Activated CD4-positive, alpha-beta T cell treated with anti-CD3 and anti-CD28 coated beads, Interleukin-2, amount 10 ng/mL, durations not matched to agents 7 days and 5 days (primary cell): ENCODE measurements at regions not wholly inside any gene's neighbourhood (a gene's known extent, or its start where the extent isn't known, plus 50 kb on each side); places are given as distances from the start of the nearest gene placed in this dataset.
"Not testable (repeated sequence)": the region's sequence is repeated elsewhere in the genome, so short reads cannot be mapped to it uniquely, and the experiment has no call there.

Source experiments
- CTCF ChIA-PET: fragments of 350-600 bp; sonication (Branson Sonifier 250); formaldehyde crosslinking; loops from one replicate; lab custom pipeline; 2021; ENCODE audit warnings: antibody characterized with exemption; lab: Charles Lee
- POLR2A ChIA-PET: fragments of 350-600 bp; sonication (Branson Sonifier 250); formaldehyde crosslinking; loops from one replicate; lab custom pipeline; 2021; ENCODE audit warnings: antibody characterized with exemption; lab: Charles Lee
- DNase-seq: peaks from one replicate; pipeline ENCODE4 v3.0.0-alpha.2; 2020
- H3K27ac Mint-ChIP-seq: one replicate; pipeline ENCODE4 v1.8.0; 2021; ENCODE audit warnings: mild to moderate bottlenecking, moderate library complexity, mixed read lengths
- H3K27me3 Mint-ChIP-seq: one replicate; pipeline ENCODE4 v1.8.0; 2021; ENCODE audit warnings: mixed read lengths
- H3K36me3 Mint-ChIP-seq: one replicate; pipeline ENCODE4 v1.8.0; 2021; ENCODE audit warnings: low read depth, mixed read lengths
- H3K4me1 Mint-ChIP-seq: one replicate; pipeline ENCODE4 v1.8.0; 2021; ENCODE audit warnings: mixed read lengths
- H3K4me3 Mint-ChIP-seq: one replicate; pipeline ENCODE4 v1.8.0; 2021; ENCODE audit warnings: mild to moderate bottlenecking, moderate library complexity, mixed read lengths
- H3K9me3 Mint-ChIP-seq: one replicate; pipeline ENCODE4 v1.8.0; 2021; ENCODE audit warnings: mixed read lengths

DNA sequence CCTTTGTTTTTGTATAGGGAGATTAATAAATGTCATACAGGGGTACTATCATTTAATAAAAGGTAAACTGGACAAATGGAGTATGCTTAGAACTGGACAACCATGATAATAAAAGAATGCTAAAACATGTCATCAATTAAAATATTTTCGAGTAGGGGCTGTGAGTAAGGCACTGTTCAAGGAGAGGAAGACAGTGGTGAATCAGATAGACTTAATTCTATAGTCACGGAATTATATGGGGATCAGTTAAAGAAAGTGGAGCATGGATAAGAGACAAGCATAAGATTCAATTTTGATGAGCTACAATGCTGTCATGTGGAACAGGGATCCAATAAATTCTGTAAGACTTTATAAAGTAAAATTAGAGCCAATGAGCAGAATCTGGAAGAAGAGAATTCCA lies 104.5 kb downstream of the HMHB1 start:
- DNase-seq, result no peak
- Mint-ChIP-seq H3K27me3 (peaks cover 8% of the 10 kb centered on the region), H3K27ac (no peak overlapping the region), H3K36me3 (no peaks in the 10 kb centered on the region), H3K9me3 (peaks cover 2% of the 10 kb centered on the region), H3K4me3 (no peak overlapping the region), H3K4me1 (no peaks in the 10 kb centered on the region)
- ChIA-PET POLR2A (no interaction called here), CTCF (no interaction called here)

DNA sequence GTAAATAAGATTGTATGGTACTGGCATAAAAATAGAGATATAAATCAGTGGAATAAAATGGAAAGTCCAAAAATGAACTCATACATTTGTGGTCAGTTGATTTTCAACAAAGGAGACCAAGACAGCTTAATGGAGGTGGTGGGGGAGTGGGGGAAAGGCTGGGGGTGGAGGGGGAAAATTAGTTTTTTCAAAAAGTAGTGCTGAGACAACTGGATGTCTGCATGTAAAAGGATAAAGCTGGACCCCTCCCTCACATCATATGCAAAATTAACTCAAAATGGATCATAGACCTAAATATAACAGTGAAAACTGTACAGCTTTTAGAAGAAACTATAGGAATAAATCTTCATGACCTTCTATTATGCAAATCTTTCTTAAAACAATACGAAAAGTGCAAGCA lies 107.0 kb downstream of the HMHB1 start:
- ChIA-PET CTCF (no interaction called here), POLR2A (no interaction called here)
- Mint-ChIP-seq H3K4me1 (peaks cover 11% of the 10 kb centered on the region), H3K9me3 (no peaks in the 10 kb centered on the region), H3K4me3 (no peak overlapping the region), H3K27ac (no peak overlapping the region), H3K27me3 (peaks cover 8% of the 10 kb centered on the region), H3K36me3 (no peaks in the 10 kb centered on the region)
- no peak for DNase-seq

DNA sequence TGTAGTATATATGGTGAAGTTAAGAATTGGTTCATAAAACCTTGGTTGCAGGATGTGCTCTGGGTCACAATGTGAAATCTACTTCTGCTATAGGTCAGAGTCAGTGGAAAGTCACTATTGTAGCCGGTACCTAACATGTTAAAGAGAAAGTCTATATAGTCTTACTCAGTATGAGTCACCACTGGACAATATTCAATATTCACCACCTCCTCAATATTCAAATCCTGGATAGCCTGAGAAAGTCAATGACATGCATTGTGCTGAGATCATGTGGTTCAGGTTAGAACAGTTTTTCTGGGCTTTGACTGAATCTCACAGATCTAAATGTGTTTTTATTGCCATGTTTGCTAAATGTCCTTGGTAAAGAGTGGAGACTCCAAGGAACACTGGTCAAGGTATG lies 108.8 kb downstream of the HMHB1 start:
- H3K4me3 Mint-ChIP-seq, result no peak overlapping the region
- H3K36me3 Mint-ChIP-seq, result no peaks in the 10 kb centered on the region
- H3K9me3 Mint-ChIP-seq, result no peaks in the 10 kb centered on the region
- no peak for DNase-seq
- H3K4me1 Mint-ChIP-seq, result peaks cover 14% of the 10 kb centered on the region
- ChIA-PET POLR2A (no interaction called here), CTCF (interaction anchor here (1.1 kb wide), 1 partner anchor 10 kb away, joined by 3 read pairs; no protein-coding TSS in a partner anchor)
- H3K27me3 Mint-ChIP-seq, result peaks cover under 1% of the 10 kb centered on the region
- H3K27ac Mint-ChIP-seq, result no peak overlapping the region

DNA sequence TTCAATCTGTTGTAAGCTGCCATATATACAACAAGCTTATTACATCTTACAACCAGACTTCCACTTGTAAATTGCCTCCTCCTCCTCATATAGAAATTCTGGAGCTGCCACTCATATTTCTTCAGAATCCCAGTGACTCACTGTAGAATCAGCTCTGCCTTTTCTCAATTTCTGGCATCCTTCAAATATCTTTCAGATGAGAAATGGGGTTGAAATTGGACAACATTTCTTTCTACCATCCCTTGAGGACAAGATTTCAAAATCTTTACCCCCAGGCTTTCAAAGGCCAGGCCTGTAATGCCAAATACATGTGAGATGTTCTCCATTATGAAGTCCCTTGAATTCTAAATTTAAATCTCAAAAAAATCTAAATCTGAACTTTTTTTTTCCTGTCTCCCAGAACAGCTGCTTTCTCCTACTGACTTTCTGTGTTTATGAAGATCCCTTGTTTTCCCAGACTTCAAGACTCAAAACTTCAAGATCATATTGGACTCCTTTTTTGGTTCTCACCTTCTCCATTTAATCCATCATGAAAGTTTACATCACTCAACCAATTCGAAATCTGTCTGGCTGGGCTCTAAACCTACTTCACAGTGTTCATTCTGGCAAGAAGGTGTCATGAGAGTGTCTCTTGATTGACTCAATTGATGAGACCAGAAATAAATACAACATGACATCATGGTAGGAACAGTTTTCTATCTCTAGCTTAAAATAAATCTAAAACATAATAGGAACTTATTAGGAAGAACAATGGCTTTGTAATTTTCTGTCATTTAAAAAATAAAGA lies 109.8 kb downstream of the HMHB1 start:
- CTCF ChIA-PET, result interaction anchor here (1.1 kb wide), 1 partner anchor 9 kb away, joined by 3 read pairs; no protein-coding TSS in a partner anchor
- no peak for DNase-seq
- H3K4me1 Mint-ChIP-seq, result peaks cover 14% of the 10 kb centered on the region

DNA sequence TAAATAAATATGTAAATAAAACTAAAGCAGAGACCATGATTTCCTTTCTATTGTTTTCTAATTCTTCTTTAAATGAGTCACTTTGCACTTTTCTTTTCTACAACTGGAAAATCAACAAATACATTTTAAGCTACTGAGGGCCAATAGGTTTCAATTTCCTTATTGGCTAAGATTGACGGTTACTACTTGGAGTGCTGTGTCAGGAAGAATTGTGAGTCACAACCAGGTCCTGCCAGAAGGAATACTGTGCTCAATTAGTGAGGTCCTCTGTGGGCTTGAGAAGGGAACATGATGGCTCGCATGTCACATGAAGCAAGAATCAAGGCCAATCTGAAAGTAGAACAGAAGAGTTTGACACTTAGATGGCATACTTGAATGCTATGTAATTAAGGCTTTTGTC lies 110.8 kb downstream of the HMHB1 start:
- Mint-ChIP-seq H3K4me3 (no peak overlapping the region), H3K36me3 (no peaks in the 10 kb centered on the region), H3K4me1 (peaks cover 14% of the 10 kb centered on the region), H3K27me3 (no peaks in the 10 kb centered on the region), H3K9me3 (no peaks in the 10 kb centered on the region), H3K27ac (no peak overlapping the region)
- POLR2A ChIA-PET, result no interaction called here
- DNase-seq, result no peak
- CTCF ChIA-PET, result no interaction called here

More for the DNA sequence above, 109.8 kb downstream of the HMHB1 start:
- POLR2A ChIA-PET, result no interaction called here
- H3K9me3 Mint-ChIP-seq, result no peaks in the 10 kb centered on the region
- no peak overlapping the region for H3K27ac Mint-ChIP-seq
- H3K4me3 Mint-ChIP-seq, result no peak overlapping the region
- no peaks in the 10 kb centered on the region for H3K27me3 Mint-ChIP-seq
- H3K36me3 Mint-ChIP-seq, result no peaks in the 10 kb centered on the region

DNA sequence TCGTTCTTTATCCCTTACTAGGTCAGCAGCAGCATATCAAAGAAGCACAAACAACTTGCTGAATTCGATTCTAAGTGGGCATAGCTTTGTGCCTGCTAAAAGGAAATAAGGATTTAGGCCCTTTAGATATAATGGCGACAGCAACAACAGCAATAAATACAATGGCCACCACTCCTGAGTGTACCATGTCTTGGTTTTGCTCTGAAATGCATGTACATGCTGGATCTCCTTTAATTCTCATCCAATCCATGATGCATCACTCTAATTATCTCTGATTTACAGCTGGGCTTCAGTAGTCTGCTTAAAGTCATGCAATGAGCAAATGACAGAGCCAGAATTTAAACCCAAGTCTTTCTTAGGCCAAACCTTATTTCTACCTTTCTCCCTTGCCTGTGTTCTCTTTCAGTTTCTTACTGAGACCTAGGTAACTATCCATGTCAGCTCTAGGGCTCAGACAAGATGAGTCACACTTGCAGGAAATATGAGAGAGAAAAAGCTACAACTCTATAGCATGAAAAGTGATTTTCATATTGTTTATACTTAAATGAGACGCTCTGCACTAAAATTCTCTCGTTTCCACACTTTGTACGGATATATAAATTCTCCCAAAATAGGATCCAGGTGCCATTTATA lies 111.8 kb downstream of the HMHB1 start:
- H3K4me3 Mint-ChIP-seq, result no peak overlapping the region
- H3K27ac Mint-ChIP-seq, result no peak overlapping the region
- H3K27me3 Mint-ChIP-seq, result no peaks in the 10 kb centered on the region
- H3K9me3 Mint-ChIP-seq, result no peaks in the 10 kb centered on the region
- peaks cover 14% of the 10 kb centered on the region for H3K4me1 Mint-ChIP-seq
- no peak for DNase-seq
- ChIA-PET POLR2A (no interaction called here), CTCF (no interaction called here)
- no peaks in the 10 kb centered on the region for H3K36me3 Mint-ChIP-seq

DNA sequence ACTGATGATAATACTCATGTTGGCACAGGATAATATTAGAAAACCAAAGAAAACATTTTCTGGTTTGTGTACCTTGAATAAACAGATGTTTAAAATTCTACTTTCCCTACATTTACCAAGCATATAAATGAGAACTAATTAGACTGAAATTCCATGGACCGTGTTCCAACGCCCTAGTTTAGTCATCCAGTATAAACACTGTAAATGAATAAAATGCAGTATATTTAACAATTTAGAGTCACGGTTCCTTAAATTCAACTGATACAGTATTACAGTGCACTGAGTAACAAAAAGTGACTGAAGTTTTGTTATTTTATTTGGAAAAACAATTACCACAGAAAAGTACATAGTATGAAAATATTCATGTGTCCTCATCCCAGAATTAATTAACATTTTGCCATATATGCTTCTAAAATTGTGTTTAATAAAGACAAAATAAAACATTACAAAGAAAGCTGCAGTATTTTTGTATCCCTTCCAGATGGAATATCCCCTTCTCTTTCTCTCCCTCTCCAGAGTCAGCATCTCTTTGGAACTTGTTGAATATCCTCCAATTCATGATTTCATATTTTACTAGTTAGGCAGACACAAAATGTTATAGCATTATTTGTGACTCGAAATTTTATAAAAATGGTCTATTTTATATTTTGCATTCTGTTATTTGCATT lies 112.5 kb downstream of the HMHB1 start:
- no peaks in the 10 kb centered on the region for H3K27me3 Mint-ChIP-seq
- POLR2A ChIA-PET, result no interaction called here
- H3K4me1 Mint-ChIP-seq, result peaks cover 14% of the 10 kb centered on the region
- H3K36me3 Mint-ChIP-seq, result no peaks in the 10 kb centered on the region
- CTCF ChIA-PET, result no interaction called here
- DNase-seq, result no peak
- no peak overlapping the region for H3K27ac Mint-ChIP-seq
- H3K9me3 Mint-ChIP-seq, result no peaks in the 10 kb centered on the region
- H3K4me3 Mint-ChIP-seq, result no peak overlapping the region

DNA sequence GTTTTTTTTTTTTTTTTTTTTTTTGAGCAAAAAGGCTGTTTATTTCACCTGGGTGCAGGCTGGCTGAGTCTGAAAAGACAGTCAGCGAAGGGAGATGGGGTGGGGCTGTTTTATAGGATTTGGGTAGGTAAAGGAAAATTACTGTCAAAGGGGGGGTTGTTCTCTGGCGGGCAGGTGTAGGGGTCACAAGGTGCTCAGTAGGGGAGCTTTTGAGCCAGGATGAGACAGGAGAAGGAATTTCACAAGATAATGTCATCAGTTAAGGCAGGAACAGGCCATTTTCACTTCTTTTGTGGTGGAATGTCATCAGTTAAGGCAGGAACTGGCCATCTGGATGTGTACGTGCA lies 113.0 kb downstream of the HMHB1 start:
- CTCF ChIA-PET, H3K4me3 Mint-ChIP-seq, POLR2A ChIA-PET, H3K36me3 Mint-ChIP-seq, H3K27ac Mint-ChIP-seq, H3K27me3 Mint-ChIP-seq, DNase-seq, H3K9me3 Mint-ChIP-seq: not testable (repeated sequence)
- H3K4me1 Mint-ChIP-seq, result peaks cover 14% of the 10 kb centered on the region

DNA sequence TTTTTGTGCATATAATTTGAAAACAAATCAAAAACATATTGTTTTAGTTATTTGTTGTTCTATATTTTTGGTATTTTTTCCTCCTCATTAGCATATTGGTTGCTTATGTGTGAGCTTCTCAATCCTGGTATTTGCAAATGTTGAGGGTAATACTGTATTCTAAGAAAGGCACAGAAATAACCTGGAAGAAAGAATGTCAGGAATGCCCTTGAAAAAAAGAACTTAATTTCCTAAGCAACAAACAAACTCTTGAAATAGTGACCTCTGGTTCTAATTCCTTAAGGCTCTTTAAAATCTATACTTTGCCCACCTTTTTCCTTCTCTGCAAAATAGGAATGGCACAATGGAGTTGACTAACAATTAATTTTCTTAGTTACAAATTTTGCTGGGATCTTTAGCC lies 117.5 kb downstream of the HMHB1 start:
- Mint-ChIP-seq H3K9me3 (peaks cover 8% of the 10 kb centered on the region), H3K27ac (no peak overlapping the region), H3K4me3 (no peak overlapping the region), H3K4me1 (peaks cover 2% of the 10 kb centered on the region), H3K27me3 (no peaks in the 10 kb centered on the region), H3K36me3 (no peaks in the 10 kb centered on the region)
- POLR2A ChIA-PET, result interaction anchor here (0.7 kb wide), 1 partner anchor 246 kb away, joined by 3 read pairs; no protein-coding TSS in a partner anchor
- CTCF ChIA-PET, result no interaction called here
- no peak for DNase-seq

DNA sequence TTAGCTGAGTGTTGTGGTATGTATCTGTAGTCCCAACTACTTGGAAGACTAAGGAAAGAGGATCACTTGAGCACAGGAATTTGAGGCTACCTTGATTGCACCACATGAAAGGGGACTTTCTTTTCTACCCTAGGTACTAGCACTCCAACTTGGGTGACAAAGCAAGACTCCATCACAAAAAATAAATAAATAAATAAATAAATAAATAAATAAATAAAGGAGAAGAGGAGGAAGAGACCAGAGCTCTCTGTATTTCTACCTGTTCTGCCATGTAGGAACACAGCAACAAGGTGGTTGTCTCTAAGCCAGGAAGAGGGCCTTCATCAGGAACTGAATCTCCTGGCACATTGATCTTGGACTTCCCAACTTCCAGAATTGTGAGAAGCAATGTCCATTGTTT lies 118.6 kb downstream of the HMHB1 start:
- Mint-ChIP-seq H3K27ac (no peak overlapping the region), H3K36me3 (peaks cover 2% of the 10 kb centered on the region), H3K4me1 (peaks cover 2% of the 10 kb centered on the region), H3K4me3 (no peak overlapping the region), H3K27me3 (peaks cover 3% of the 10 kb centered on the region), H3K9me3 (peaks cover 9% of the 10 kb centered on the region)
- POLR2A ChIA-PET, result no interaction called here
- CTCF ChIA-PET, result interaction anchor here (1.2 kb wide), 1 partner anchor 9 kb away, joined by 3 read pairs; no protein-coding TSS in a partner anchor
- no peak for DNase-seq

DNA sequence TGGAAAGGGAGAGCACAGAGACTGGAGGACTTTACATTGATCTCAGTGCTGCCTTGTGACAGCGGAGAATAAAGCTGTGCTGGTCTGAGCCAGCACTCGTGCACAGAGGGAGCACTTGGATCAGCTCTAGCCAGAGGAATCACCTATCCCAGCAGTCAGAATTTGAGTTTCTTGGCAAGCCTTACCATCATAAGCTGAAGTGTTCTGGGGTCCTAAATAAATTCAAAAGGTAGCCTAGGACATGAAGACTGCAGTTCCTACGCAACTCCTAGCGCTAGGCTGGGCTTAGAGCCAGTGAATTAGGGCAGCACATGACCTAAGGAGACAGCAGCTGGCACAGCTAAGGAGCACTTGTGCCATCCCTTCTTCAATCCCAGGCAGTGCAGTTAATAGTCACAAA lies 119.5 kb downstream of the HMHB1 start:
- Mint-ChIP-seq H3K27ac (no peak overlapping the region), H3K9me3 (peaks cover 11% of the 10 kb centered on the region), H3K36me3 (peaks cover 2% of the 10 kb centered on the region), H3K4me3 (no peak overlapping the region), H3K4me1 (peaks cover 2% of the 10 kb centered on the region), H3K27me3 (peaks cover 10% of the 10 kb centered on the region)
- POLR2A ChIA-PET, result no interaction called here
- CTCF ChIA-PET, result interaction anchor here (1.2 kb wide), 1 partner anchor 10 kb away, joined by 3 read pairs; no protein-coding TSS in a partner anchor
- DNase-seq, result no peak

DNA sequence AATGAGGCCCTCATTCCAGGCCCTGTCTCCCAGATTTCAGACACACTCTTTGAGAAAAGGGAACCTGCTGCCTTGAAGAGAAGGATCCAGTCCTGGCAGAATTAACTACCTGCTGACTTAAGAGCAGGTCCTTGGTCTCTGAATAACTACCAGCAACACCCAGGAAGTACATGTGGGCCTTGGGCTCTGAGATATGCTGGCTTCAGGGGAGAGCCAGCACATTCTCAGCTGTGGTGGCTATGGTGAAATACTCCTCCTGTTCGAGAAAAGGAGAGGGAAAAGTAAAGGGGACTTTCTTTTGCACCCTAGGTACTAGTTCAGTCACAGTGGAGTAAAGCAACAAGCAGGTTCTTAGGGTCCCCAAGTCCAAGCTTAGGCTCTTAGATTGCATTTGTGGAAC lies 120.0 kb downstream of the HMHB1 start:
- Mint-ChIP-seq H3K36me3 (peaks cover 2% of the 10 kb centered on the region), H3K27me3 (peaks cover 10% of the 10 kb centered on the region), H3K4me3 (no peak overlapping the region), H3K4me1 (peaks cover 2% of the 10 kb centered on the region), H3K27ac (no peak overlapping the region), H3K9me3 (peaks cover 15% of the 10 kb centered on the region)
- ChIA-PET CTCF (no interaction called here), POLR2A (no interaction called here)
- DNase-seq, result no peak

DNA sequence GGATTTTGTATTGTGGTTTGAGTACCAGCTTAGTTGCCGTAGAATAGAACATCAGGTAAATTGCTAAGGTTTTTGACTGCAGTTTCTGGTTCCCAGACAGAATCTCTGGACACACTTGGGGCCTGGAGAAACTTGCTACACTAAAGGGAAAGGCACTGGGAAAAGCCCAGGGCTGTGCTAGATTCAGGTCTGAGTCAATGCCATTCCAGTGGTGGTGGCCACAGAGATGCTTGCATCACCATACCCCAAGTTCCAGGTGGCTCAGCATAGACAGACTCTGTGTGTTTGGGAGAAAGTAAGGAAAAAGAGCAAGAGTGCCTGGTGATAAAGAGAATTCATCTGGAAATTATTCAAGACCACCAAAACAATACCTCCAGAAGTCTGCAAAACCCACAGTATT lies 120.6 kb downstream of the HMHB1 start:
- ChIA-PET POLR2A (no interaction called here), CTCF (no interaction called here)
- H3K4me3 Mint-ChIP-seq, result no peak overlapping the region
- DNase-seq, result no peak
- no peak overlapping the region for H3K27ac Mint-ChIP-seq
- H3K4me1 Mint-ChIP-seq, result peaks cover 2% of the 10 kb centered on the region
- H3K27me3 Mint-ChIP-seq, result peaks cover 10% of the 10 kb centered on the region
- peaks cover 2% of the 10 kb centered on the region for H3K36me3 Mint-ChIP-seq
- H3K9me3 Mint-ChIP-seq, result peaks cover 16% of the 10 kb centered on the region
